HG03196 (cell line): ENCODE measurements at regions not wholly inside any gene's neighbourhood (a gene's known extent, or its start where the extent isn't known, plus 50 kb on each side); places are given as distances from the start of the nearest gene placed in this dataset.

Source experiments
- ATAC-seq: cut with Tn5 transposase; IDR thresholded peaks from one replicate; pipeline ENCODE4 v1.9.1; 2021; ENCODE audit not compliant: unreplicated experiment

DNA sequence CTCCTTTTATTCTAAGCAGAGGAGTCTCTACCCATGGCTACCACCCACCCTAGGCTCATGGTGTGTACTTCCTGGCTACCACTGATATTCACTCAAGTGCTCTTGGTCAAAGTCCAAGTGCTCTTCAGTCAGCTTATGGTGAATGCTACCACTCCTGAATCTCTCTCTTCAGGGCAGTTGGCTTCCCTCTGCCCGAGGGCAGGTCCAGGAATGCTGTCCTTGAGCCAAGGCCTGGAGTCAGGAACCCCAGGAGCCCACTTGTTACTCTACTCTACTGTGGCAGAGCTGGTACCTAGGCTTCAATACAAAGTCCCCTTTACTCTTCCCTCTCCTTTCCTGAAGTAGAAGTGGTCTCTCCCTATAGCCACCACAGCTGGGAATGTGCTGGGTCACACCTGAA lies 226.0 kb downstream of the DIPK2A start:
- no peak for ATAC-seq

DNA sequence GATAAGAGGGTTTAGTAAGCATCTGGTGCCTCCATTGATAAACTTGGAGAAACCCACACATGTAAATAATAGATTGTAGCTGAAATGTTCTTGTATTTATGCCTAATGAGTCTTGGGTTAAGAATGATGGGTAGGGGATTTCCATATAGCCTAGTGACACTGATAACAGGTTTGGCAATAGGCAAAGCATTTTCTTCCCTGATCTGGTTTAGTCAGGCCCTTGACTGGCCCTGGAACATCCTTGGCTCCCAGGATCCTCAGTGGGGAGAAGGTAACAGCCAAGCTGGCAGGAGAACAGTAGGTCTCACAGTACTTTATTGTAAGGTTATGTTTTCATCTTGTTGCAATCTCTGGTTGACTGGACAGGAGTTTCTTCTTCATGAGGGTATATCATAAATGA lies 228.4 kb downstream of the DIPK2A start:
- ATAC-seq, result no peak

DNA sequence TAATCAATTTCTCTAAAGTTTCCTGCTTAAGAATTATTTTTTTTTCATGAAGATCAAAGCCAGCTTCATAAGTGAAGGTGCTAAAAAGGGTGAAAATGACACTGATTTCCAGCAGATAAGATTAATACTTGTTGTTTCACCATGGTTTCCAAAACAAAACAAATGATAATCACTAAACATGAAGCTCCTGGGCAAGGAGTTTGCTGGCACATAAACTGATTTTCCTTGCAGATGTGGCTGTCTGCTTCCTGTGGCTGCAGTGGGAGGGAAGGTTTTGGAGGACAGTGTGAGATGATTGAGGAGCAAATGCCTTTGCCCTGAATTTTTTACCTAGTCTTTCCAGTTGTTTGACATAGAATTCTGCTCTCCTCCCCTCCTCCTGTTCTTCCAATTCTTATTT lies 228.8 kb downstream of the DIPK2A start:
- no peak for ATAC-seq

DNA sequence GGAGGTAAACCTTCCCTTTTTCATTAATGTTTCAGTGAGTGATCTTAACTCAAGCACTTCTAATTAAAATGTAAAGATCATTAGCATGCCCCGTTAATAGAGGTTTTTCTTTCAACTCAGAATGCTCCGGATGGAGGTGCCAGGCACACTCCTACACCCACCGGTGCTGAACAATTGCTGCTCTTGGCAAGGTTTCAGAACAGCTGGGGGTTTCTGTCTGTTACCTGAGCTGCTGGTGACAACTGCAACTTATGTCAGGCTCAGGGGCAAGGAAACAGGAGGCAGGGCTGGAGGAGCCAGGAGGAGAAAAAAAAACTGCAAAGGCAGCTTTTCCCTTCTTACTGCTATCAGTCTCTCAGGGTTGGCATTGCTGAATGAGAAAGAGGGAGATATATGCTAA lies 250.1 kb downstream of the DIPK2A start:
- ATAC-seq, result no peak

DNA sequence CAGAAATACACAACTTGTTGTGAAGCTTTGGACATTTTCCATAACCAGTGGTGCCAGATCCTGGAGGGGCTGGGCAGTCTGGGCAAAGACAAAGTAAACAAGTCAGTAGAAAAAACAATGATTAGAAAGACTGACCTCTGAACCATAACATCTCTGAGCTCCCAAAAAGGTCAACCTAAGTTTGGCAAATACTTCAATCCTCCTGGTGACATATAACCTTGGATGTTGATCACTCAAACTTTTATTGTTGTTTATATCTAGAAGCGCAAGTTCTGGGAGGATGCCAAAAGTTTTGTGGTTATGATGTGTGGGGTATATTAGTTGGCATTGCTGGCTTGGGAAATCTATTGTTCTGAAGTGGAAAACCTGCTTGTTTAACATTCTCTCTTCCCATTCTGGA lies 257.7 kb downstream of the DIPK2A start:
- ATAC-seq, result no peak

DNA sequence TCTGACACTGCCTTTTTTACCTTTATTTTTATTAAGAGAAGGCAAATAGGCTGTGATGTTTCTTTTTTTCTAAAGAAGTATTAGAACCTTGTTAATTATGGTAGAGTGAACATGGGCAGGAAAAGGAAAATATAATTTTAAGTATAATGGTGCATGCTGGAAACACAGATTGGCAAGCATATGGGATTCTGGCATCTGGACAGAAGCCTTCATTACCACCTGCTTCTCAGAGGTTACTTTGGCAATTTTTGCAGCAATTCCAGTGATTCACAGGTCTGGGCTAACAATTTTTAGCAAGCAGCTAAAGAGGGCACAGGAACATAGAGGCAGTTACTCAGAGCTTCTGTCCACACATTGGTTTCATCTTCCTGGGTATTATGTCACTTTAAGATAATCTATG lies 258.3 kb downstream of the DIPK2A start:
- no peak for ATAC-seq

DNA sequence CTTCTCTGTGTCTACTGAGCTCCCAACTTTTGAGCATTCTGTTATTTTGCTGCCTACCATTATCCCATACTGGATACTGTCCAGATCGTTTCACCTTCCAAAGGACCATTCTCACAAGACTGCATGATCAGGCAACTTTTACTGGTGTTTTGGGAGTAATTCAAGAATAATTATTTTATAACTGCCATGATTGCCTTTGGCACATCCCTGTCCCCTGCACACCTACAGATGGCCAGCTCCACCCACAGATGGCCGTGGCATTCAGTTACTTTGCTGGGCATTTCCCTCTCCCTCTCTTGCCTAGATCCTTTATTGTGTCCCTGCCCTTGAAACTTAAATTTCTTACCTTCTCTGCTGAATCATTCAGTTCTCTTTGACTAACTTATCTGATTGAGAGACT lies 263.9 kb downstream of the DIPK2A start:
- ATAC-seq, result no peak

DNA sequence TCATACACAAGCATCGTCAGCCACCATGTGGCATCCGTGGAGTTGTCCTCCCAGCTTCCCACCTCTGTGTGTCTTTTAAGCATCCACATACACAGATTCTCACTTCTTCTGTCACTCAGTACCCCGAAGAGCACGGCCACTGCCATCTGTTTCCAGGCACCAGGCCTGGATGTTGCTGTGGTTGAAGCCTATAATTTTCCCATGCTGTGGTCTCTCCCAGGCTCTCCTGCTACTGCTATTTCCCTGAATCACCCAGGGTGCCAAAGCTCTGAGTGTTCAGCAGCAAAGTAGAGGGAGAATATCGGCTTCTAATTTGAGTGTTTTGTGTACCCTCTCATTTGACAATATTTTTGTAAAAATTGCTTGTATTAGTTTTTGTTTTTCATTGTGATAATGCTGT lies 265.7 kb downstream of the DIPK2A start:
- ATAC-seq, result no peak

DNA sequence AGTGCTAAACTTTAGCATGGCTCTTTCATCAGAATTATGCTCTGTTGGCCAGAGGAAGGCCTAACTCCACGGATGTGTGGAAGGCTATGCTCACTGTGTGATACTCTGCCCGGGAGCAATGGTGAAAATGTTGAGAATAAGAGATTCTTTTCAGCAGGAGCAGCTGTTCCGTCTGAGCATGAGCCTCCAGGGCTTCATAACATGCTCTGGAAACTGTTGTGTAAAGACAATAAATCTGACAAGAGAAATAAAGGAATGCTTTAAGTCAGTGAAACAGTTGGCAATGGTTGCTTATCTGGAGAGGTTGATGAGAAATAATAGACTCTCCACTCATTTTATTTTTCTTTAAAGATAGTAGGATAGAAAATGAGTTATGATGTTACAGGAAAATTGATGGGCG lies 269.8 kb downstream of the DIPK2A start:
- ATAC-seq, result no peak

DNA sequence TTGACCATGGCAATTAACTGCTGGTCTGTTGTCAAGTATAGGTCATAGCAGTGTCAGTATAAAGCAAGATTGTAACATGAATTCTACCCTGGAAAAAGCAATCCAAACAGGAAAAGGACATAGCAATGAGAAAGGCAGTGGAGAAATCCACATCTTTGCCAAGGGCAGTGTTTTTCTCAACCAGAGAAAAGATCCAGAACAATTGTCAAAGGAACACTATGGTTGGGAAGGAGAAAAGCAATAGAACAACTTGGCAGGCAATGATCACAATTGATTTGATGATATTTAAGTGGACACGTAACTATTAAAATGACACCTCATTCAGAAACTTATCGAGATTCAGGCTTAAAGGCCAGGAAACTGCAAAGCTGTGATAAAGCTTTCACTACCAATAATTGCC lies 271.1 kb downstream of the DIPK2A start:
- ATAC-seq, result no peak

DNA sequence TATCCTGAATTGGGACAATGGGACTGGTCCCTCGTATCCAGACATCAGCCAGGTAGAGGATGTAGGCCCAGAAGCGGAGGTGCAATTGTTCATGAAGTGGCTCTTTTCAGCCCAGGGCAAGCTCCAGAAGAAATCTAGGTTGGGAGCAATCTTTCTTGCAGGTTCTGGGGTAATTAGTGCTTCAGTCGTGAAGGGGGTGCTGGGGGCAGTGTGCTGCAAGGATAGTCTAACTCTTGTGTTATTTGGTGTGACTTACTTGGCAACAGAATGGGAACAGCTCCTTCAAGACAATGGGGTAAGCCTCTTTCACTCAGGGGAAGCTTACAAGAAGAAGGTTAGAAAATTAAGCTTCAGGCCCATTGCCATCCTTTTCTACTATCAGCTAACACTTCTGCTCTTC lies 273.0 kb downstream of the DIPK2A start:
- ATAC-seq, result no peak

DNA sequence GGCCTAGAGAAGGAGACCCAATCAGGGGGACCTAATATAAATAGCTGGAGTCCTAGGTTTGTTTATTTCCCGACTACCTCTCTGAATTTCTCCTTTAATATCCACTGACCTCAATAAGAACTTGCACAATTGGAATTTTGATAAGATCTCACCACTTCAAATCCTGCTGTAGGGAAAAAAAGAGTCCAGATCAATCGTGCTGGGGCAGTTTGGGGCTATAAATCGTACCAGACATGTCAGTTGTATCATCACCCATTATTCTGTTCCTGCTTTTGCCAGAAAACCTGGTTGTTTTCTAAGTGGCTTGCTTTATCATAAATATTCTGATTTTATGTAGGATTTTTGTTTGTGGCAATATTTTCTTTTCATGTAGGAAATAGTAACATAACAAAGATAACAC lies 281.3 kb downstream of the DIPK2A start:
- ATAC-seq, result no peak

DNA sequence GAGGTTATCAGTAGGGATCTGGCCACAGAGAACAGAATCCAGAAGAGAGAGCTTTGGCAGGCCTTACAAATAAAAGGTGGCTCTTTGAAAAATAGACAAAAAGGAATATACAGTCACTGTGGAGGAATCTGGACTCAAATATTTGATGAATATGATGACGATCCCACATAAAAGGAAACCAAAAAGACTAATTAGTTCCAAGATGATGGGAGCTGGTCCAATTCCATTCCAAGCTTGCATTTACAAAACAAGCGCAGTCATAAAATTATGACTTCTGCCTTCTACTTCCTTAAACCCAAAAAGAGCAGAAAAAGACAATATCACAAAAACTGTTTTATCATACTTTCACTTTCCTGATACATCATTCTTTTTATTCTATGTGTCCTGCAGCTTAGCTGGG lies 285.8 kb downstream of the DIPK2A start:
- no peak for ATAC-seq

DNA sequence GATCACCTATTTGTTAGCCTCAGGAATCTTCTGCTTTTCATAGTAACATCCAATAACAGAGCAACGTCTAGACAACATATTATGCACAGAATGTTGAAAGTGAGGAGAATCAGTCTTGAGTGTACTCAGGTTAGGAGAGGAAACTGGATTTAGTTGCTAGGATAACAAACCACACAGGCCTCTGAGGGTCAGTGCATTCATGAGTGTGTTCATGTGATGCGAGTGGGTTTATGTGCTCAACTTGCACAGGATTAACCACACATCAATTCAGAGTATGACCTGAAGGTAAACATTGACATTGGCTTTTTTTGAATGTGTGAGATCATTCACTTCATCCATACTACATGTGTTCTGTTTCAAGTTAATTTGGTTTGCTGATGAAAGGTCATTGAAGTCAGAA lies 287.6 kb downstream of the DIPK2A start:
- ATAC-seq, result no peak

DNA sequence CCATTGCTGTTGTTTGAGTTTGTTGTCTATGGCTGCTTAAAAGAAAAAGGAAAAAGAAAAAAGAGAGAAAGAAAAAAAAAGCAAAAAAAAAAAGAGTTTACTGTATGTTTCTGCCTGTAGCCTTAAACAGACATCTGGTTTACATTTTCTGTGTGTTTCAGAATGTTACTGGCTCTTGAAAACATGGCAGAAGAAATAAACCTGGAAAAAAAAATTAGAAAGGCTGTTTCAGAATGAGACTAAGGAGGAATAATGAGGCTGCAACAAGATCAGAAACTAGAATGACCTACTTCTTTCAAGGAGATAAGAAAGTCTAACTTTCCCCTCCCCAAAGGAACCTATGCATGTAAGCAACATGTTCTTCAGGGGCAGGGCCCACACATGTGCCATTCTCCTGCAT lies 292.1 kb downstream of the DIPK2A start:
- no peak for ATAC-seq

DNA sequence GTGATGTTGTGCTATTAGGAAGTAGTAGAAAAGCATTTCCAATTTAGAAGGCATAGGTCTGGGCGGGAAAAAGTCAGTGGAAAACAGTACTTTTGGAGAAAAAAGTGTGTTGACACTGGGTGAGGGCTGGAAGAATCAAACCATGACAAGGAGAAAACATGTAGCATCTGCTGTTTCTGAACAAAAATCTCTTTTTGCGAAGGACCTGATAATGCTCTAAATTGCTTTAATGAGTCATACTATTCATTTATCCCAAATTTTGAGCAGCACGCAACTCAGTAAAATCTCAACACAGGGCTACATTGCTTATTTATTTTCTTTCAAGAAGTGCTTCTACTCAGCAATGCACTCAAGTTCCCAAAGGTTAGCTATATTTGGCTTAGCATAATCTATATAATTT lies 292.7 kb downstream of the DIPK2A start:
- no peak for ATAC-seq

DNA sequence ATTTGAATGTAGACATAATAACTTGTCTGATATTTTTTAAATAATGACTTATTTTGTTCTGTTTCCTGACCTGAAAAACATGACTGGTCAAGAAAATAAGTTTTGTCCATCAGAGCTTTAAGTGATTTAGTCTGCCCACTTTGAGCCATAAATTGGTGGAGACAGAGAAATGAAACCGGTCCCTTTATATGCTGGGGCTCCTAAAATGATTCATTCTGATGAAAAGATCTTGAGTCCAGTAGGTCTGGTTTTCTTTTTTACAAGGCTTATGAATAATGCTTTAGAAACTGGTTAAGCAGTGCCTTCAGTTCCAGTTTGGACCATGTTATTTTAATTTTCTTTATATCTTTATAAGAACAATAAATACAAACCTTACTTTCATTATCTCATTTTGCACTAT lies 293.2 kb downstream of the DIPK2A start:
- ATAC-seq, result no peak

DNA sequence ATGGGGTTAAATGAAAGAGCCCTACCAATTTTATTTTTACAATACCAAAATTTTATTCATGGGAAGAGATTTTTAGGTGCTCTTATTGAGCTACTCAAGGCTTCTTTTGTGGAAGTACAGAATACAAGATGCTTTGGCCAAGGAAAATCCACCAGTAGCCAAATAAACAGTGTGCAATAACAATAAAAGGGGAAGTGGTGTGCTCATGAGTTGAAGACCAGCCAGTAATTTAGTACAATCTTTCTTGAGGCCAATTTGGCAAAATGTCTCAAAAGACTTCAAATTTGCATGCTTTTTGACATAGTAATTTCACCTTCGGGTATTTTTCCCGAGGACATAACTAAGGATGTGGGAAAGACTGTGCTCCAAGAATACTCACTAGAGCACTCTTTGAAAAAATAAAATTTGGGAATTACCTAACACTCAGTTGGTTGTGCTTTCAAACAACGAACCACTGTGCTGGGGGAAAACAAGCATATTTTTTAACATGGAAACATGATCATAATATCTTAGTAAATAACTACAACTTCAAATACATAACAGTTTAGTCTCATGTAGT lies 294.0 kb downstream of the DIPK2A start:
- no peak for ATAC-seq

DNA sequence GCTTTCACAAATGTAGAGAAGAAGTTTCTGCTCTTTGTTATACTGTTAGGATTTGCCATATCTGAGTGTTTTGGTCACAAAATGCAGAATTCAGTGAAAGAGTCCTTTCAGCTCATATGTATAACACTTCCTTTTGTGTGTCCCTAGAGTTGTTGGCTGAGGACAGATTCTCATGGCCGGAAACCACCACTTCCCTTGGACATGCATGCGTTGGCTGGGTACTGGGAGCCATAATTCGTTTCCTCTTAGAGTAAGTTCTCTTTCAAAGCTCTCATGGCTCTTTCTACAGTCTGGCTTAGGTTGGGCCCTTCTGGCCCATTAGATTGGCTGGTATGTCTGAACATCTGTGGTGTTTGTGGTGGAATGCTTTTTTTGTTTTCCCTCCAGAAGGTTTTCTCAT lies 298.5 kb downstream of the DIPK2A start:
- no peak for ATAC-seq

DNA sequence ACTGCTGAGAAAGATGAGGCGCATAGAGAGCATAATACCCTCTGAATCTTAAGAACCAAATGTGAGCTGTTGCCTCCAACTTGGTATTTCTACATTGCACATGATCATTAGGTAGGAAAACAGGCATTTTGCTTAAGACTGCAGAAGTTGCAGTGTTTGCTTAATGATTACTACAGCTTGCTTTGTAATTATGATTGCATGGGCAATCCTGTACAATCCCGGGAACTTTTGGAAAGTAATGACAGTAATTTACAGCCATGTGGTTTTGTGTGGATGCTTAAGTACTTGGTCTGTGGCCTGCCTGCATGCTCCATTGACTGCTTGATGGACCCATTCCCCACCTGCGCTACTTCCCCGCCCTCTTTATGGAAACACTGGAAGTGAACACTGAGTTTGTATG lies 301.1 kb downstream of the DIPK2A start:
- ATAC-seq, result no peak

DNA sequence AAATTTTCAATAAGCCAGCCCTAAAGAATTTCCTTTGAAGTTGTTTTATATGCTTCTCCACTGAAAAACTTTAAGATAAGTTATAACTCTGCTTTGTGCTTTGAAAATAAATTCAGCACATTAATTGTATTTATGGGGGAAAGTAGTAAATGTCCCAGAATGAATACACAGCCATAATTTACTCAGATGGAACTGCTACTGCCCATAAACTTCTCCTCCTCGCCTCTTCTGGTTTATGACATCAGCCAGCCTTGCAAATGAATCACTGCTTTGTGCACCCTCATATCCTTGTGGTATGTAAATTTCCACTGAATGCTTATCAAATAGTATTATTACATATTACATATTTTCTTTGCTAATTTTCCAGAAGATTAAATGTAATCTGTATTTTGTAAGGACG lies 302.0 kb downstream of the DIPK2A start:
- no peak for ATAC-seq

DNA sequence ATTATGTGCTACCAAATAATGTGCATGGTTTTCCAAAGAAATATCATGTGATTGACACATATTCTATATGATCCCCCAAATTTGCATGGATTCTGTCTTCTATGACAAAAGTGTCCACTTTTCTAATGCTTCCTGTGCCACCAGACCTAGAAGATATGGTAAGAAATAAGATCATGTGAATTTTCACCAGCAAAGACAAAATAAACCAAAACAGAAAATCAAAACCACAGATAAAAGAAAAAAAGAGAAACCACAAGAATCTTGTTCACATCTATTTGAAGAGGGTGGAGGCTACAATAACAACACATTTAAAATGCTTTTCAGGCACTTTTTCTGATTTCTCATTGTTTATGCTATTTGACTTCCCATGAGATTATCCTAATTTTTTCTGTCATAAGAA lies 303.4 kb downstream of the DIPK2A start:
- no peak for ATAC-seq

DNA sequence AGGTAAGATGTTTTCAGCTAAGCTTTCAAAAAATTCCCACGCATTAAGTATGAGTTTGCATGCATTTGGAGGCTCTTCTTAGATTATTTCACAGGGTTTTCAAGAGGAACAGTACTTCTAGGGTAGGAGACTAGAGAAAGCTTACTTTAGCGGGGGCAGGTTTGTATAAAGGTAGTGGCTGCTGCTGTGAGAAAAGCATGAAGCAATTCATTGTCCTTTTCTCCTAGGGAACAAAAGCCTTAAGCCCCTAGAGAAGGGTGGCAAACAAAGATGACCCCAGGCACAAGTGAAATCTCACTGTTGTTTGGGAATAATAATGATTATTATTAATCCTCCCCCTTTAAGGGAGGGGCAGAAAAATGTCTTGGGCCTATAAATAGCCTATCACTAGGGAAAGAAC lies 310.7 kb downstream of the DIPK2A start:
- no peak for ATAC-seq
